HG03442 (cell line): ENCODE measurements at regions not wholly inside any gene's neighbourhood (a gene's known extent, or its start where the extent isn't known, plus 50 kb on each side); places are given as distances from the start of the nearest gene placed in this dataset.
"Not testable (repeated sequence)": the region's sequence is repeated elsewhere in the genome, so short reads cannot be mapped to it uniquely, and the experiment has no call there.

Experiments
- ATAC-seq: cut with Tn5 transposase; IDR thresholded peaks from one replicate; pipeline ENCODE4 v1.9.1; 2021; ENCODE audit warnings: mild to moderate bottlenecking, moderate library complexity; ENCODE audit not compliant: unreplicated experiment

DNA sequence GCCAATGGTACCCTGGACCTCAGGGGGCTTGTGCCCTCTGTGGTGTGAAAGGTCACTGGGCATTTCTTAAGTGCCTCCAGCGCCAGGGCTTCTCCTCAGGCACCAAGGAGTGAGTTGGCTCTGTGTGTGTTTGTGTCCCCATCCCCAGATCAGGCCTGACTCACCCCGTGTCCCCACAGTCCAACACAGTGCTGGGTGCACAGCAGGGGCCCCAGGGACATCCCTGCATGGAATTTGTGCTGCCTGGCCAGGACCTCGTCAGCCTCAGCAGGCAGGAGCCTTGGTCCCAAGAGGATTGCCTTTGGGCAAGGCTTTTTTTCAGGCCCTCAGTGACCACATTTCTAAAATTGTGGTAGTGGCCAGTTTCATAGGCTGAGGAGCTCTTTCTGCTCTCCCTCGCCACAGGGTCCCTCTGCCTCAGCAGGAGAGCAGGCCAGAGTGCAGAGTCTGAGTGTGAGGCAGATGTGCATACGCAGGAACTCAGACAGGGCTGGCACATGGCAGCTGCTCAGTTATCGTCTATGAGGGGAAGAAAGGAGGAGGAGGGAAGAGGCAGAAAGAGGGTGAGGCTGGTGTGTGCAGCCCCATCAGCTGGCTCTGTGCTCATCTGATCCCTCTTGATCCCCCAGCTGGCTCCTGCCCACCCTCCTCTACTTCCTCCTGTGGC, 215.6 kb downstream of the RPLP1 start:
- ATAC-seq: no peak

DNA sequence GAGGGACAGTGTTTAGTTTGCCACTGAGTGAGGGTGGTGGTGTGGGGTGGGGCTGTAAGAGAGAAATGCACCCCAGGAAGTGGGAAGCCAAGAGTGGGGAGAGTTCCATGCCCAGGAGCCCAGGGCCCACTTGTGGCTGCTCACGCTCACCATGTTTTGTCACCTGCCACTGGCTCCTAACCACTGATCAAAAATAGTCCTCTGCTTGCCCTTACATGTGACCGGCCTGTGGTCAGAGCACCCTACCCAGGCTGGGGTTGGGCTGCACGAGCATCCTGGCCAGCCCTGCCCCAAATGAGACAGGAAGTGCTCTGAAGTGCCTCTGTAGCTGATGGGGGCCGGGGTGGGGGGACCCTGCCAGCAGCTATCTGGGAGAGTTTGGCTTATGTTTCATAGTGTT, 216.3 kb downstream of the RPLP1 start:
- ATAC-seq: peak; percentile 56

DNA sequence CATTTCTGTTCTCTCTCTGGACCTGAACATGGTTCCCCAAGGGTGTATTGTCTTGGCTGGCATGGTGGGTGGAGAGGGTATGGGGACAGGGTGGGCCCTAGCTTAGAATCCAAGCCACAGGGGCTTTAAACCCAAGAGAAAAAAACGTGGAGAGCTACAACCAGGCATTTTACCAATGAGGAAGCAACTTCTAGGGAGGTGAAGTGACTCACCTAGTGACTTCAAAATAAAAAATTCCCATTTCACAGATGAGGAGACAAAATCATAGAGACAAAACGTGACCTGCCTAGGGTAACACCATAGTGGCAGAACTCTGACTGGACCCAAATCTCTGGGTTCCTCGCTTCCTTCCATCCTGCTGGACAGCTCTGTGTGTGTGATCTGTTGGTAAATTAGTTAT, 216.8 kb downstream of the RPLP1 start:
- ATAC-seq: no peak

DNA sequence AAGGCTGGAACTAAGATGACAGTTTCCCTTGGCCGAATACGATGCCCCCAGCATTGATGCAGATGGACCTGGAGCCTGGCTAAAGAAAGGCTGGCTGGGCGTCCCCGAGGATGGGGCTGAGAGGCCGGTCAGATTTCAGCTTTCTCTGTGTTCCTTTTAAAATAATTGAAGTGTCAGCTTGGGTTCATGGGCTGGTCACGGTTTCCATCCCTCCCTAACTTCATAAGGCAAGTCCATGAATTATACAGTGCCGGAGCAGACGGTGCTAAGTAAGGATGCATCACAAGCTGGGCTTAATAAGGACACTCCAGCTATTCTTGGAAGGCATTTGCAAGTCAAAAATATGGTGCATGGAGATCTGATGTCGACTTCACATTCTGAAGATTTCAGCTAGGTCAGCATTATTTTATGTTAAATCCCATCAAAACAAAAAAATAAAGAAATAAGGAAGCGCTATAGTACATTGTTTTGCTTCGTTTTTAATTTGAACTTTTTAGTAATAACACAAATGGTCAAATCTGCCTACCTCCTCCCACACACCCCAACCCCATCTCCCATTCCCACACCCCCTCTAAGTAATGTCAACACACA, 220.8 kb downstream of the RPLP1 start:
- ATAC-seq: no peak

DNA sequence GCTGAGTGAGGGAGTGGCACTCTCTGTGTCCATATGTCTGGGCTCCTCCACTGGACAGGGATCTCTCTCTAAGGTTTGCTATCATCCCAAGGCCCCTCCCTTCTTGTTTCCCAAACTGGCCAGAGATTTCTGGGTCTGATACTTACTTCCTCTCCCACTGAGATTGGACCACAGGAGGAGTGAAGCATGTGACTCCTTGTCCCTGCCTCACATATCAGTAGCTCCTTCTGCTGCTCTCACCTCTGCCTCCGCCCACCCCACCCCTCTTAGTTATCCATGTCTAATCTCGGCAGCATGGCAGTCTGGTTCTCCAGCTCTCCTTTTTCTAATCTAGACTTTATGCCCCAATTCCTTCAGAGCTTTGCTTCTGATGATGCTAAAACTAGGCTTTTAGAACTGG, 223.1 kb downstream of the RPLP1 start:
- ATAC-seq: no peak

DNA sequence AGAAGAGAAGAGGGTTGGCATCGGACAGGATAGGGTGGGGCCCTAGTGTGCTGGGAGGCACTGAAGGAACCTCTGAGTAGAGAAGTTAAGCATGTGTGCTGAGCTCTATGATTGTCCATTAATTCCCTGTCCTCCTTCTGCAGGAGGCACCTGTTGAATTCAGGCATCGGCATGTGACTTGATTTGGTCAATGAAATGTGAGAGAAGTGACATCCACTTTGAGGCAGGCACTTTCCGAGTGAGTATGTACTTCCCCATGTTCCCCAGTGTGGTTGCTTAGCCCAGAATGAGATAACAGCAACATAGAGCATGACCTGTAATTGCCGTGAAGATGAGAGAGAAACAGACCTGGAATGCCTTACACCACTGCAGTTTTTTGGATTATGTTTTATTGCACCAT, 224.8 kb downstream of the RPLP1 start:
- no peak for ATAC-seq

DNA sequence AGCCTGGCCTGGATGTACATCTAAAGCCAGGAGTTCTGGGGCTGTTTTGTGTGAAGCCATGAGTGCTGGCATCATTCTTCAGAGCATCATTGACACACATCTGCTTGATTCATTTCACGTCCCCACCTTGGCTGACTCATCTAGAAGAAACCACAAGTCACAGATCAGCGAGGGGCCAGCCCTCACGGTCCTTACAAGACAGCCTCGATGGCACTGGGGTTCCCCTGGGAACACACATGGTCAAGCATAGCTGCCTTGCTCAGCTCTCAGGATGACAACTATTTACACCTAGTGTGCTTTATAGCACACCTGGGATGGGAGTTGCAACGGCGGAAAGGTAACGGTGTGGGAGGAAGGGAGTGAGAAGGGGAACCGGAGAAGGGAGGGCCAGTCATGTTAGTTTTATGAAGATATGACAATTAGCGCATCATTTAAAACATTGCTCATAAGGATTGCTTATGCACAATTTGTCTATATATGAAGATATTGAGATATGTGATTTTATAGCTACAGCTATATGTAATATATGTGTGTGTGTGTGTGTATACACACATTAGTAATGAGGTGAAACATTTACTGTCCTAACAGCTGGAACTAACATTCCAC, 227.1 kb downstream of the RPLP1 start:
- peak; percentile 90 for ATAC-seq

DNA sequence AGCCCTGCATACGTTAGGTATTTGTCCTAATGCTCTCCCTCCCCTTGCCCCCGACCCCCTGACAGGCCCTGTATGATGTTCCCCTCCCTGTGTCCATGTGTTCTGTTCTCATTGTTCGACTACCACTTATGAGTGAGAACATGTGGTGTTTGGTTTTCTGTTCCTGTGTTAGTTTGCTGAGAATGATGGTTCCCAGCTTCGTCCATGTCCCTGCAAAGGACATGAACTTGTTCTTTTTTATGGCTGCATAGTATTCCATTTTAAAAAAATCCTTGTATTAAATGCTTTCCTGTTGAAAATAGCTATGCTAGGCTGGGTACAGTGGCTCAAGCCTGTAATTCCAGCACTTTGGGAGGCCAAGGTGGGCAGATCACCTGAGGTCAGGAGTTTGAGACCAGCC, 232.2 kb downstream of the RPLP1 start:
- ATAC-seq: not testable (repeated sequence)

DNA sequence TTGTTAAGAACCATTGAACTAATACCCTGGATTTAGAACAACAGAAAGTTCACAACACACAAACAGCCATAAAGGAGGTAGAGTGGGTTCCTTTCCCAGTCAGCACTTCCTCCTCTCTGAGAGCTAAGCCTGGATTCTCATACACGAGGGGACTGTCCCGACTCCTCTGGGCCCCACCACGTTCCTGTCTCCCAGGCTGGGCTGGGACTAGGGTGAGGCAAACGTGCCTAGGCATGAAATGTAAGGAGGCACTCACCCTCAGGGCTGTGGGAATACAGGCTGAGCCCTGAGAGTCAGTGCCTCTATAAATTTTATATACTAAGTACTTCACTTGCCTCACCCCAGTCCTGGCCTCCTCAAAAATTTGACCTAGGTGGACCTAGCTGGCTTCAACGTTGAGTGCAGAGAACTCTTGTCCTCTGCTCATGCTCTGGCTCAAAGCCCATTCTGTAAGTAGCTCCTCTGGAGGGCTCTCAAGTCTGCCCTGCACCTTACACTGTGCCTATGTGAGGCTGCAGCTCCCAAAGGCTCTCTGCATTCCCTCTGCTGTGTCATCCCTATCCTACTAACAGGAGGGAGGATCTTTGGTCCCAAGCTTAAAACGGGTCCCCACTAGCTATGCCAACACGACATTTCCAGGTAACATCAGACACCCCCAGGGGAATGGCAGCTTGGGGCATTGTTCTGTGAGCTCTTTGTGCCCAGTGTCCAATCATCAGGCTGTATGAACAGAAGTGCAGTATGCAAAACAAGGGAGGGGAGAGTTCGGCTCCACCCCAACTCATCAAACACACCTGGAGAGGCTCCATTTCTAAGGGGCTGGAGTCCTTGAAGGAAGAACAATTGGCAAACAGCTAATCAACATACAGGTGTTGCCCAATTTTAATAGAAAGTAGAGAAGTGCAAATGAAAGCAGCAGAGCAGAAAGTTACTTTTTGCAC, 233.2 kb downstream of the RPLP1 start:
- no peak for ATAC-seq

DNA sequence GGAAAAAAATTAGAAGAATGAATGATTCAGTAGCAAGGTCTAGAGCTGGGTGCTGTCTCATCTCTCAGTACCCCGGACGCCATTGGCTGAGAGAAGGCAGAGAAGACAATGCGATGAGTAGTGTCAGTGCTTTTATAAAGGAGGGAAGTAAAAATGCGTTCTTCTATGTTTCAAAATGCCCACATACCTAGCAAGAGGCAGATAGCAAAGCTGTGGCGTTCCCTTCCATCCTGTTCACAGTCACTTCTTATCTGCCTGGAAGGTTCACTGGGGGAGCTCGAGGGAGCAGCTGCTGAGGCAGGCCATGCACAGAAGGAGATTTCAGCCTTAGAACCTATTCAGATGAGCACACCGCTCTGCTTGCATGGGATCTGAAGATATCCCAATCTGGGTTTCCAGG, 234.0 kb downstream of the RPLP1 start:
- ATAC-seq: no peak

DNA sequence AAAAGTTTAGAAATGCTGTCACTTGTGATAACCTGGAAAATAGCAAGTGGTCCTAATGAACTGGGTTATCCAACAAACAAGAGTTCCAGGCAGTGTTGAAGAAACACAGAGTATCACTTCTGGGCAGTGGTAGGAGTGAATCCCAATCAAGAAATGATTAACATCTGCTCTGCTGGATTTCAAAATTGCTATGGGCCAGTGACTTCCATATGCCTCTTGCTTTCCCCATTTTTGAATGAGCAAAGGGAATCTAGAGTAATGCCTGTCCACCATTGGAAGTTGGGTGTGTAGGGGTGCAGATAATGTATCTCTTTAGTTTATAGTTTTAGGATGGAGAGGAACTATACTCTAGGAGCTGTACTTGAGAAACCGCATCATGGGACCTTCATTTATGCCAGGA, 236.5 kb downstream of the RPLP1 start:
- ATAC-seq: no peak

DNA sequence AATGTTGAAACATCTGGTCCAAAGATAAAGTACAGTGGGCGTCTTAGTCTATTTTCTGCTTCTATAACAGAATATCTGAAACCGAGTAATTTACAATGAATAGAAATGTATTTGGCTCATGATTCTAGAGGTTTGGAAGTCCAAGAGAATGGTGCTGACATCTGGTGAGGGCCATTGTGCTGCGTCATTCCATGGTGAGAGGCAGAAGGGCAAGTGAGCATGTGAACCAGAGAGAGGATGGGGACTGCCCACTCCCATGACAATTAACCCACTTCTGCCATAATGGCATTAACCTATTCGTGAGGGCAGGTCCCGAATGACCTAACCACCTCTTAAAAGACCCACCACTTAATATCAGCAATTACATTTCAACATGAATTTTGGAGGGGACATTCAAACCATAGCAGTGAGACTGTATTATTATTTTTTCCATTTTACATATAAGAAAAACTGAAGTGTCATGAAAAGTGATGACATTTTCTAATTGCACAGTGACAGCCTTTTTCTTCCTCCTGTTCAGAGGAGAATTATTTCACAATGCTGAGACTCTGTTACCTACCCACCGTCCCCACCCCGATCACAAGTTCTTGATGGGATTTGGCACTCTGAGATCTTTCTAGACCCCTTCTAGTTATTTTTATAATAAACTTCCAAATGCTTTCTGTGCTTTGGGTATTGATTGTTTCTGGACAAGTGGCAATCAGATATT, 238.8 kb downstream of the RPLP1 start:
- no peak for ATAC-seq

DNA sequence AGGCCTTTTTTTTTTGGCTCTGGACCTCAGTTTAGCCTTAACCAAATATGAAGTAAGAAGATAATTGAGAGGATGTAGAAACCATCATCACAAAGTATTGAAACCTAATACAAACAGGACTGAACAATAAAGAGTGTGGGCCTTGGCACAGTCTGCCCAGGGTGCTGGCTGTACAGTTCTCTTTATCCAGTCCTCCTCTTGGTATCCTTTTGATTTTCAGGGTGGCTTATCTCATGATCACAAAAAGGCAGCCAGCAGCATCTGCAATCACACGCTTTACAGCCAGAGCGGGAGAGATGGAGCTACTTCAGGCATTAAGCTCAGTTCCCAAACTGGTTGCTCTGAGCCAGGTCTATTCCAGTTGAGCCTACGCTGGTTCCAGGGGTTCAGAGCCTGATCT, 239.7 kb downstream of the RPLP1 start:
- ATAC-seq: no peak

DNA sequence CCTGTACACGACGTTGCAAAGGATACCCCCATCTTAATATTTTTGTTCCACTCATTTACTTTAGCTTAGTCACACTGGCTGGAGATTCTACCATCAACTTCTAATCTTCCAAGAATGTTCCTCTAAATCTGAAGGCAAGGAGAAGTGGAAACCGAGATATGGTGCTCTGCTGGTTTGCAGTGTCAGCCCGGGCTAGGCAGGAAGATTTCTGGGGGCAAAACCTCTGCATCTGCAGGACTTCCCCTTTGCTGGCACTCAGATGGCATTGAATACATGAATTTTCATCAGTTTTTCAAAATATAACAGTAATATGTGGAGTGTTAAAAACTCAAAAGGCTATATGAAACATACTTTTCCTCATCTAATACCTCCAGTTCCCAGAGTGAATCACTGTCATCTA, 240.4 kb downstream of the RPLP1 start:
- no peak for ATAC-seq

DNA sequence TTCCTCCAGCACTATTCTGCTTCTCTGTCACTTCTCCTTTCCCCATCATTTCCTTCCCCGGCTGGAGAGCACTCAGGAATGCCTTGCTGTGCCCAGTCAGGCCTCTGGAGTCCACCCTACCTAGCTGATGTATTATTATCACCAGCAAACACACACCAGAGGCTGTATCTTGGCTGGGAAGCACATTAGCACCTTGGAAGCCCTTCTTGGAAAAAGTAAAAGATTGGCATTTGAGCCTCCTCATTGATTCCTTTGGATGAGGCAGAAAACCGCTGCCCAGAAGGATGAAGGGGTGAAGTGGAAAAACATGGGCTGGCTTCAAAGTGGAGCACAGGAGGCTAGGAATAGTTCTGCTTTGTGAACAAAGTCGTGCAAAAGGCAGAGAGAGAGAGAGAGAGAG, 244.3 kb downstream of the RPLP1 start:
- no peak for ATAC-seq

DNA sequence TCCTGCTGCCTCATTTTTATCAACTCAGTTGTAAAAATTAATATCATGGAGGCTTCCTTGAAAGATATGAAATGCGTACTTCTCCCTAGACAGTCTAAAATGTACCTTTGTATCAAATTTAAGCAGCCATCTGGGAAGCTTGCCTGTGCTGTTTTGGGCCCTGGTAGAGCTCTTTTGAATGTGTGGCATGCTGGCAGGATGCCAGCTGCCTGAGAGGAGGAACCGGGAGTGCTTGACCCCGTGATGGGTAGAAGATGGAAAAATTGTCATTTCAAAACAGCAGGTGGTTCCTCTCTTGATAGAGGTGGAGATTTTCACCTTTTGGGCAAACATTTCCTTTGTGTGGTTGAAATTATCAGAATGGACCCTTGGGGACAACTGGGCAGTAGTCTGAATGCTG, 245.3 kb downstream of the RPLP1 start:
- ATAC-seq: no peak

DNA sequence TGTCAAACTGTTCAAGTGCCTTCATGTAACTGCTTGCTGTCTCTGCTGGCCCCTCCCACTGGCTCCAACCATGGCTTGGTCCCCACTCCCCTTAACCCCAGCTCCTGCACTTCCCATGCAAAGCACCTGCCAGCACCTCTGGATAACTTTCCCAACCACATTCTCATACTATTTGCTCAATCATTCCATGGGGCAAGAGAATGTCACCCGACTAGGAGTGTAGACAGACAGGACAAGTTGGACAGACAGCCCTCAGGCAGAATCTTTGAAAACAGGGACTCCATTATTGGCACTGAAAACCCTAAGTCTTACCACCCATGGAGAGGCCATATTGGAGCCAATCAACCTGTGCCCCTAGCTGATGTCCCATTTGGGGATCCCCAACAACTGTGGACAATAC, 246.5 kb downstream of the RPLP1 start:
- no peak for ATAC-seq

DNA sequence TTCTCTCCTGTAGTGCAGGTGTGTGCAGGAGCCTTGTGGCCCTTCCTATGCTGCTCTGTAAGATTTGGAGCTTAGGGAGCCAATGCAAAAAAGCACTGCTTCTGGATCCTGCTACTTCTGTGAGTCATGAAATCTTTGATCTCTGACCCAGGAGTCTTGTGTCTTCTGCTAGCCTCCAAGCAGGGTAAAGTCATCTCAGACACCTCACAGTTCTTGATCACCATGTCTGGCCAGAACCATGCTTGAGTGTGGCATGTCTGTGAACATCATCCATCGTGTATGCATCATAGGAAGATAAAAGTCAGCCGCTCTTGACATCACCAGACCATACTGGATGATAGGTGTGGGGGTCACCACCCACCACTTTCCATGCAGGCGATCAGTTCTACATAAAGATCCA, 247.8 kb downstream of the RPLP1 start:
- ATAC-seq: no peak

DNA sequence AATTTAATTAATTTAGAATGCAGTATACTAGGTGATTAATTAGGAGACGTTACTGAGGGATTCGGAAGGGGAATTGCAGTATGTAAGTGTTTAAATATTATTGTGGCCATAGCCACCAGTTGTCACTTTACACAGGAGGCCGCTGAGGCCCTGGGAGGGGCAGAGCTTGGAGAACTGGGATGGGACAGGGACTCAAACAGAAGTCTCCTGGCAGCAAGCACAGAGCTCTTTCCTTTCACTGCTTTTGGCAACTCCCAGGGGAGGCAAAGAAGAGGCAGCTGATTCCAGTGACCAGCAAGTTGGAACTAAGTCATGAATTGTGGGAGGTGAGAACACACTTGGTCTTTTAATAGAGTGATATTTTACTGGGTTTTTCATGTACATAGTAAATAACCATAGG, 248.6 kb downstream of the RPLP1 start:
- no peak for ATAC-seq

DNA sequence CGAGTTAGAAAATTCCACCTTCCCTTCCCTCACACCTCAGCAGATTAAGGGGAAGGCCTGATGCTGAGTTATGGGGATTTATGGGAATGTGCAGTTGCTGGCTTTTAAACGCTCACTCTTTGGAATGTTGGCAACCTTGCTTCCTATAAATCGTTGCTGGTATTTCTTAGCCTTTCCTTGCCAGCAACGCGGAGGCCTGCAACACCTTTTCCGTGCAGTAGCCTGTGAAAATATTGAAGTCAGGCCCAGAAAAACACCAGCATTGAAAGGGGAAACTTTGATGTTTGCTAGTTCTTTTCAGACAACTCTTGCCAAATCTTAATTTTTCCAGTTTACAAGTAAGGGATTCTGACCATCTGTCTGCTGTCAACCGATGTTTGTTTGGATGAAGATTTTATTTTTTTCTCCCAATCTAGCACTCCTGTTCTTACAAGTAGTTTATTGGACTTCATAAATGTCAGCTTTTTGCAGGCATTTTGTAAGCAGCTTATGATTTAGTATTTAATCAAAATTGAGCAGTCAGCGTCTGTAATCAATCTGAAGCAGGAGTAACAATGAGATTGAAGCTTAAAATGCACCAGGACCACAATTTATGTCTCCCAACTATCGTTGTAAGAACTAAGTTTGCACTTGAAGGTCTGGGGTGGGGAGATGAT, 251.0 kb downstream of the RPLP1 start:
- ATAC-seq: no peak
